Colonic mucosa (tissue), 4 donors: ENCODE measurements at regions not wholly inside any gene's neighbourhood (a gene's known extent, or its start where the extent isn't known, plus 50 kb on each side); places are given as distances from the start of the nearest gene placed in this dataset.

Source experiments
- DNase-seq: peaks from one replicate; pipeline ENCODE4 v3.0.0-alpha.2; 2020
- H3K27ac ChIP-seq: fragments of 200-600 bp; one replicate; pipeline ENCODE4 v1.8.0; 2021
- H3K27me3 ChIP-seq: fragments of 200-600 bp; one replicate; pipeline ENCODE4 v1.8.0; 2021
- H3K36me3 ChIP-seq: fragments of 200-600 bp; one replicate; pipeline ENCODE4 v1.8.0; 2021
- H3K4me1 ChIP-seq: fragments of 200-600 bp; one replicate; pipeline ENCODE4 v1.8.0; 2021; ENCODE audit warnings: mild to moderate bottlenecking
- H3K4me3 ChIP-seq: fragments of 200-600 bp; one replicate; pipeline ENCODE4 v1.8.0; 2021
- H3K9ac ChIP-seq, 2 donors: one replicate each; pipeline ENCODE4 v1.7.0; 2013; ENCODE audit warnings: control low read depth in 2 of 2, low read depth in 2 of 2, low read length in 2 of 2
- H3K9me3 ChIP-seq: fragments of 200-600 bp; one replicate; pipeline ENCODE4 v1.8.0; 2021
- intact Hi-C: fragments of 100-400 bp; cut with DNase I; formaldehyde crosslinking; loops from one replicate; pipeline ENCODE4 v1.14.1; 2022
- TF ChIP-seq, protein P1 (sequence below): fragments of 200-600 bp; IDR thresholded peaks from one replicate; pipeline ENCODE4 v1.8.0; 2022; ENCODE audit warnings: antibody characterized with exemption, mild to moderate bottlenecking
- donor health status: healthy.
- donor health status: DM: no; HTN: no; CAD: no.
- donor health status: DM: no; HTN: no; CAD: no.

DNA sequence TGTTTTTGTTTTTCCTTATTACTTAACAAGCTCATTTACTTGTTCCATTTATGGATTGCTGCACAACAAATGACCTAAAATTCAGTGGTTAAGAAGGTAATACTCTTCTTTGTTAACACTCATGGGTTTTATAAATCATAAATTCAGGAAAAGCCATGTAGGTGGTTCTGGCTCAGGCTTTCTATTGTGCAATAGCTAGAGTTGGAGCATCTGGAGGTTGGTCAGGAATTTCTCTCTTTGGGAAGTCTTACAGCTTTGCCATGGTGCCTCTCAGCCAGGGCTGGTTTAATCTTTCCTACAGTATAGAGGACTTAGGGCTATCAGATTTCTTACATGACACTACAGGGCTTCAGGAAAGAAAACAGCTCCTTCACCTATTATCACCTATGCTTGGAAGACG is 1677.1 kb downstream of the KCNT2 start:
- Histone ChIP-seq H3K4me3 (no peak overlapping the region), H3K27ac (no peak overlapping the region), H3K9me3 (no peaks in the 10 kb centered on the region), H3K36me3 (no peaks in the 10 kb centered on the region), H3K4me1 (no peaks in the 10 kb centered on the region), H3K9ac (no peak overlapping the region), H3K27me3 (no peaks in the 10 kb centered on the region)
- TF ChIP-seq, protein P1, sequence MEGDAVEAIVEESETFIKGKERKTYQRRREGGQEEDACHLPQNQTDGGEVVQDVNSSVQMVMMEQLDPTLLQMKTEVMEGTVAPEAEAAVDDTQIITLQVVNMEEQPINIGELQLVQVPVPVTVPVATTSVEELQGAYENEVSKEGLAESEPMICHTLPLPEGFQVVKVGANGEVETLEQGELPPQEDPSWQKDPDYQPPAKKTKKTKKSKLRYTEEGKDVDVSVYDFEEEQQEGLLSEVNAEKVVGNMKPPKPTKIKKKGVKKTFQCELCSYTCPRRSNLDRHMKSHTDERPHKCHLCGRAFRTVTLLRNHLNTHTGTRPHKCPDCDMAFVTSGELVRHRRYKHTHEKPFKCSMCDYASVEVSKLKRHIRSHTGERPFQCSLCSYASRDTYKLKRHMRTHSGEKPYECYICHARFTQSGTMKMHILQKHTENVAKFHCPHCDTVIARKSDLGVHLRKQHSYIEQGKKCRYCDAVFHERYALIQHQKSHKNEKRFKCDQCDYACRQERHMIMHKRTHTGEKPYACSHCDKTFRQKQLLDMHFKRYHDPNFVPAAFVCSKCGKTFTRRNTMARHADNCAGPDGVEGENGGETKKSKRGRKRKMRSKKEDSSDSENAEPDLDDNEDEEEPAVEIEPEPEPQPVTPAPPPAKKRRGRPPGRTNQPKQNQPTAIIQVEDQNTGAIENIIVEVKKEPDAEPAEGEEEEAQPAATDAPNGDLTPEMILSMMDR, result no peak
- no peak for DNase-seq
- intact Hi-C loops, result no loop called here

DNA sequence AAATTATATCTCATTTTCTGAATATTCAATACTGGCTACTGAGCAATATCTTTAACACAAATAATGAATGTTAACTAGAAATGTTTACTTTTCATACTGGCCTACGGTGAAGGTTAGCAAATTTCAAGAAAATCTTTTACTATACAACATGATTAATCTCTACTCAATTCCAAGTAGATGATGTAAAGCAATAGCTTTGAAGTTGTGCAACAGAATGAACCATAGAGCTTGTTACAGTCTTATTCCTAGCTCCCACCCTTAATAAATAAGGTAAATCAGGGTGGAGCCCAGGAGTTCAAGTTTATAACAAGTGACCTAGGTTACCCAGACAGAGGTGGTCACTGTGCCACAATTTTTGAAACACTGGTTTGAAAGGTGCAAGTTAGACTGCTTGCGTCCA is 1678.1 kb downstream of the KCNT2 start:
- TF ChIP-seq, protein P1, result no peak
- Histone ChIP-seq H3K4me1 (no peaks in the 10 kb centered on the region), H3K27me3 (no peaks in the 10 kb centered on the region), H3K27ac (no peak overlapping the region), H3K4me3 (no peak overlapping the region), H3K9ac (no peak overlapping the region), H3K9me3 (no peaks in the 10 kb centered on the region), H3K36me3 (no peaks in the 10 kb centered on the region)
- intact Hi-C loops, result no loop called here
- no peak for DNase-seq

DNA sequence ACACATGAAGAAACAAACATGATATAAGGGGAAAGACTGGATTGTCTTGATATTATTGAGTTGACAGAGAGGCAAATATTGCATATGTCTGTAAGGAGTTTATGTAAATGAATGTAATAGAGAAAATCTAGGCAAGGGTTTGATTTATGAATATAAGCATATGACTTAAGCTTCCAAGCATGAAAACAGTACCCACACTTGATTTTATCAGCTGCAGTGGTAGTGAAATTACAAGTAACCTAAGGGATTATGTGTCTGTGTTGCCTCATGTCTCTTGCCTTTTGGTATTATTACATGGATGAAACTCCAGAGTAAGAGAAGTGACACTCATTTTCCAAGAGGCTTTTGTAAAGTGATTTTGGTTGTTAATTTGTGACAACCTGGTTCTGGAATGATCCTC is 1678.9 kb downstream of the KCNT2 start:
- no peaks in the 10 kb centered on the region for H3K9me3 ChIP-seq
- no peaks in the 10 kb centered on the region for H3K36me3 ChIP-seq
- no peaks in the 10 kb centered on the region for H3K27me3 ChIP-seq
- H3K9ac ChIP-seq, result no peak overlapping the region
- no peak overlapping the region for H3K4me3 ChIP-seq
- intact Hi-C loops, result no loop called here
- TF ChIP-seq, protein P1, result no peak
- no peaks in the 10 kb centered on the region for H3K4me1 ChIP-seq
- no peak for DNase-seq
- H3K27ac ChIP-seq, result no peak overlapping the region

DNA sequence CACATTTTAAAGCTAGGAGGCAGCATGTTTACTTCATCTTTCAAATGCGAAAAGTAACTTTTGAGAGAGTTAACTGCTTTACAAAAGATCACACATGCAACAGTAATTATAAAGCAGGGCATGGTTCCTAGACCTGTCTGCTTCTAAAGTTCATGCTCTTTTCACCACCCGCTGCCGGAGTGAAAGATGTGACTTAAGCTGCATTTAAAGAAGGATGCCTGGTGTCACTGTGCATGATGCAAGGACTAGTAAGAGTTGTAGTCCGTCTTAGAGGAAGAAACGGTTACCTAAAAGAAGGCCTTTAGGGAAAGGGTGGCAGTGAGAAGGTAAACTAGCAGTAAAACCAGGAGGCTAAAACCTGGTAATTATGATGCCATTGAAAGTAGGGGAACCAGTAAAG is 1689.1 kb downstream of the KCNT2 start:
- TF ChIP-seq, protein P1, result no peak
- Histone ChIP-seq H3K9me3 (no peaks in the 10 kb centered on the region), H3K4me1 (no peaks in the 10 kb centered on the region), H3K9ac (no peak overlapping the region), H3K4me3 (no peak overlapping the region), H3K36me3 (no peaks in the 10 kb centered on the region), H3K27ac (no peak overlapping the region), H3K27me3 (no peaks in the 10 kb centered on the region)
- DNase-seq, result no peak
- intact Hi-C loops, result no loop called here

DNA sequence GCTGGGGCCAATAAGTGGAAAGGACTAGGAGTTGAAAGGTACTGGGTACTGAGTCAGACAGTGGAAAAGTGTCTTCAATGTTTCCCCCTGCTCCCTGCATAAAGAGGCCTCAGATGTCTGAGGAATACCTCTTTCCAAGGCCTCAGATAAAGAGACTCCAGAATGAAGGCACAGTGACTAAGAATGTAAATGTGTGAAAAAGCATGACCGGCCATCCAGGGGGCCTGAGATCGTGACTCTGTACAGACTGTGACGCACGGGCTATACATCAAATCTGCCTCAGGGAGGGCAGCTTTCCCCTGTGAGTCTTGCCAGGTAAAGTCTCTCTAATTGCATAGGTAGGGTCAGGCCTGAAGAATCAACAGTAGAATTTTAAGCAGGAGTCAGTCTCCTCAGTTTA is 1690.5 kb downstream of the KCNT2 start:
- intact Hi-C loops, result no loop called here
- no peak overlapping the region for H3K9ac ChIP-seq
- H3K36me3 ChIP-seq, result no peaks in the 10 kb centered on the region
- no peak overlapping the region for H3K4me3 ChIP-seq
- H3K4me1 ChIP-seq, result no peaks in the 10 kb centered on the region
- TF ChIP-seq, protein P1, result no peak
- no peaks in the 10 kb centered on the region for H3K27me3 ChIP-seq
- H3K27ac ChIP-seq, result no peak overlapping the region
- H3K9me3 ChIP-seq, result no peaks in the 10 kb centered on the region
- DNase-seq, result no peak

DNA sequence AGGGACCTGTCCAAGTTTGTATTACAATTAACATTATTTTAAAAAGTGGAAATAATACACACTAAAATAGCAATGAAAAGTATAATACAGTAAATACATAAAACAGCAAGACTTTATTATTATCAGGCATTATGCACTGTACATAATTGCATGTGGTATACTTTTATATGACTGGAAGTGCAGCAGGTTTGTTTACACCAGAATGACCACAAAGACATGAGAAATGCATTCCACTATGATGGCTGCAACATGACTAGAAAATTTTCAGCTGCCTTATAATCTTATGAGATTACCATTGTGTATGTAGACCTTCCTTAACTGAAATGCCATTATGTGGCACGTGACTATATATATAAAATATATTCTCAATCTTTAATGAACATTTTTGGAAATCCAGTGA is 1699.6 kb downstream of the KCNT2 start:
- H3K9ac ChIP-seq, result no peak overlapping the region
- no peak for DNase-seq
- no peaks in the 10 kb centered on the region for H3K27me3 ChIP-seq
- TF ChIP-seq, protein P1, result no peak
- no peak overlapping the region for H3K4me3 ChIP-seq
- H3K36me3 ChIP-seq, result no peaks in the 10 kb centered on the region
- H3K9me3 ChIP-seq, result no peaks in the 10 kb centered on the region
- intact Hi-C loops, result no loop called here
- H3K4me1 ChIP-seq, result no peaks in the 10 kb centered on the region
- no peak overlapping the region for H3K27ac ChIP-seq
